Stimulated activated CD8-positive, alpha-beta memory T cell treated with anti-CD3 and anti-CD28 coated beads, Interleukin-12 subunit alpha, Interleukin-12 subunit beta, amount 100 ng/mL, for 1 hour (primary cell): ENCODE measurements at regions not wholly inside any gene's neighbourhood (a gene's known extent, or its start where the extent isn't known, plus 50 kb on each side); places are given as distances from the start of the nearest gene placed in this dataset.
"Not testable (repeated sequence)": the region's sequence is repeated elsewhere in the genome, so short reads cannot be mapped to it uniquely, and the experiment has no call there.

Experiments
- DNase-seq: peaks from one replicate; pipeline ENCODE4 v3.0.0-alpha.2; 2020; ENCODE audit warnings: low read depth

DNA sequence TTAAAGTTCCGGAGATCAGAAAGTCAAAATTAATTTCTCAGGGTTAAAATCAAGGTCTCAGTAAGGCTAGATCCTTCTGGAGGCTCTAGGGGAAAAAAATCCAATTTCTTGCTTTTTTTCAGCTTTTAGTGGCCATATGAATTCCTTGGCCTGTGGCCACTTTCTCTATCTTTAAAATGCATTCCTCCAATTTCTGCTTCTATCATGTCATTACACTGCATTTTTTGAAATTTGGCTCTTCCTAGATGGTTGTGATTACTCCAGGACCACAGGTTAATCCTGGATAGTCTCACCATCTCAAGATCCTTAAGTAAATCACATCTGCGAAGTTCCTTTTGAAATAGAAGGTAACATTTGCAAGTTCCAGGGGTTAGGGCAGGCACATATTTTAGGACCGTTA is 1294.9 kb upstream of the CITED2 start:
- DNase-seq, result no peak

DNA sequence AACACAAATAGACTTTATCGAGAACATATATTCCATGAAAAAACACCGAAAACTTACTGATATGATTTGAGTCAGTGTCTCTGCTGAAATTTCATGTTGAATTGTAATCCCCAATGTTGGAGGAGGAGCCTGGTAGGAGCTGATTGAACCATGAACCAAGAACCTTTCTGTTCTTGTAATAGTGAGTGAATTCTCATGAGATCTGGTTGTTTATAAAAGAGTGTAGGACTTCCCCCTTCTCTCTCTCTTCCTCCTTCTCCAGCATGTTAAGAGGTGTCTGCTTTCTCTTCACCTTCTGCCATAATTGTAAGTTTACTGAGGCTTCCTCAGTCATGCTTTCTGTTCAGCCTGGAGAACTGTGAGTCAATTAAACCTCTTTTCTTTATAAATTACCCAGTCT is 1289.3 kb upstream of the CITED2 start:
- no peak for DNase-seq

DNA sequence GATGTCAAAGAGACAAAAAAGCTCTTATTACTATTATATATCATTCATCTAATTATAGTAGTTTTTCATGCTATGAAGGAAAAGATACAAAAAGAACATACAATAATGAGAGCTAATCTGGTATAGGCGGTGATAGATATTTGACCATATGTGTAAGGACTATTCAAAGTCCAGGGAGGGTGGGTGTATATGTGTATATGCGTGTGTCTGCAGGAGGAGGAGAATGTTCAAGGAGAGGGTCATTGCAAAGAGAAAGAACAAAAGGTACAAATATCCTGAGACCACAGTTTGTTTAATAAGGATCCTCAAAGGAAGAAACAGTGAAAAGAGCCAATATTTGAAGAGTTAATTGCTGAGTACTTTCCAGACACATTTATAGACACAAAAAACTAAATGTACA is 1288.6 kb upstream of the CITED2 start:
- no peak for DNase-seq

DNA sequence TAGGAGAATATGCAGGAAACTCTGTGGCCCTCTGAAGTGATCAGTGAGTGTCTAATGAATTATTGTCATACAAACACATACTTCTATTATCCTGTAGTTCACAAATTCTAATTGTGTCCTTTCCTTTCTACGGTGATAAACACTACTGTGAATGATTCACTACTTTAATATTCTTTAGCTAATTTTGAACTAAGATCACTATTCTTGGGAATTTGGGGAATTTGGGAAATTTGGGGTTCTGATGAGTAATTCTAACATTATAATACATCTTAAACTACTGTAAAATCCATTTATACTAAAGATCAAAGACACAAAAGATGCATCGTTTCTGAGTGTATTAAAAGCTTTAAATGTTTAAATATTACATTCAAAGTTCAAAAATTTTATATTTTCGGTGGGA is 1287.2 kb upstream of the CITED2 start:
- no peak for DNase-seq

DNA sequence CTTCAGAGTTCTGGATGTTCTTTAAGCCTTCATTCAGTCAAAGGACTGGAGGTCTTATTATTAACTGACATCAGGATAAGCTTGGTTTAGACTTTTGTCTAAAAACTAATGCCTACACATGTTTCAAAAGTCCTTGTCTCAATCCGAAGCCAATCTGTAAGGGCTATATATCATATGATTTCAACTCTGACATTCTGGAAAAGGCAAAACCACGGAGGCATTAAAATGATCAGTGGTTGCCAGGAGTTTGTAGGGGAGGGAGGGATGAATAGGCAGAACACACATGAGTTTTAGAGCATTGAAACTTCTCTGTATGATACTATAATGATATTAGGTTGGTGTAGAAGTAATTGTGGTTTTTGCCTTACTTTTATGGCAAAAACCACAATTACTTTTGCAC is 1285.8 kb upstream of the CITED2 start:
- DNase-seq, result no peak

DNA sequence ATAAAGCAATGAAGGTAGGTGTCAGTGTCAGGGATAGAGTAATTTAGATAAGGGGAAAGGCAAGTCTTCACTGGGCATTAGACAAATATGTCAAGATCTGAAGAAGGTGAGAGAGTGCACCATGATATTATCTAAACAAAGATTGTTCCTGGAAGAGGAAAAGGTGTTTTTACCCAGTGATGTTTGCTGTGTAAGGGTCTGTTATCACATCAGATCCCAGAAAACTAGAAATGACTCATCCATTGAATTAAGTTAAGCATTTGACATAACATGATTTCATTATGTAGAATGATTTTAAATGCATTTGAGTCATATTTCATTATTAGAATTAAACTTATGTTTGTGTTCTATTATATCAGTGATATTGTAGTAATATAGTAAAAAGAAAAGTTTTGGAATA is 1279.5 kb upstream of the CITED2 start:
- DNase-seq, result no peak

DNA sequence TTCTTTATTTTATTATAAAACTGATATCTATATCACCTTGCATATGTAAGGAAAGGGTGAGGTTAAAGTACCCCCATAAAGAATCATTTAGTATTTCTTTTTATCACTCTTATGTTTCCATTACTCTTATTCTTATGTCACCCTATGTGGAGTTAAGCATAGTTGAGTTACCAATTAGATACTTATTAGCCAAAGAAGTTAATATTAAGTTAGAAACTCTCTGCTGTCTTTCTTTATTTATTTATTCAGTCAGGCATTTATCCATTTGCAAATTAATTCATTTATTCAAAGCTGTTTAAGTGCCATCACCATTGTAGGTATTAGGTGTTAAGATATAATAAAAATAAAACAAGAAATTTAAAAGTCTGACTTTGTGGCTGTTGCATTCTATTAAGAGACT is 1279.1 kb upstream of the CITED2 start:
- no peak for DNase-seq

DNA sequence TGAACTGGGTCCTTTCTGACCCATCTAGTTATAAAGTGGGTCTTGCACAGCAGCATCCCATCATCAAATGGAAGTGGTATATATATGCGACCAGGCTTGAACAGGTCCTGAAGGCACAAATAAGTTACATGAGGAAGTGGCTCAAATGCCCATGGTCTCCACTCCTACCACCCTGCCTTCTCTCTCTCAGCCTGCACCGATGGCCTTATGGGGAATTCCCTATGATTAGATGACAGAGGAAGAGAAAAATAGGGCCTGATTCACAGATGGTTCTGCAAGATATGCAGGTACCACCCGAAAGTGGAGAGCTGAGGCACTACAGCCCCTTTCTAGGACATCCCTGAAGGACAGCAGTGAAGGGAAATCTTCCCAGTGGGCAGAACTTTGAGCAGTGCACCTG is 1275.1 kb upstream of the CITED2 start:
- DNase-seq, result not testable (repeated sequence)

DNA sequence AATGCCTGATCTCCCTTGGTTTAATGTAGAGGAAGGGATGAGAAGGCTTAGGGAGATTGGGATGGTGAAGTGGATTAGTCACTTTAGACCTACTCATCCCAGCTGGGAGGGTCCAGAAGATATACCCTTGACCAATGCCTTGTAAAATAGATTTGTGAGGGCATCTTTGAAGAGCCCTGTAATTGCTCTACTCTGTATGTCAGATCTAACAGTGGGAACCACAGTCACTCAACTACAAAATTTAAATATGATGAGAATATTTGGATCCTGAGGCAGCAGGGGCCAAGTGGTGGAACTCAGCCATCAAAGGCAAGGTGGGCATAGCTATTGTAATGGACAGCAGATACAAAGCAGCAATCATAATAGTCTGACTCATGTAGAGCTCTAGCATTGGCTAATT is 1272.9 kb upstream of the CITED2 start:
- not testable (repeated sequence) for DNase-seq

DNA sequence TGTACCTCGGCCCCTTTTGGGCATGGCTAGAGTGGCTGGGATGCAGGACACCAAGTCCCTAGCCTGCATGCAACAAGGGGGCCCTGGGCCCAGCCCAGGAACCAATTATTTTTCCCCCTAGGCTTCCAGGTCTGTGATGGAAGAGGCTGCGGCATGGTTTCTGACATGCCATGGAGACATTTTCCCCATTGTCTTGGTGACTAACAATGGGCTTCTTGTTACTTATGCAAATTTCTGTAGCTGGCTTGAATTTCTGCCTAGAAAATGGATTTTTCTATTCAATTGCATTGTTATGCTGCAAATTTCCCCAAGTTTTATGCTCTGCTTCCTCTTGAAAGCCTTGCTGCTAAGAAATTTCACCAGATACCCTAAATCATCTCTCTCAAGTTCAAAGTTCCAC is 1269.6 kb upstream of the CITED2 start:
- DNase-seq, result no peak

DNA sequence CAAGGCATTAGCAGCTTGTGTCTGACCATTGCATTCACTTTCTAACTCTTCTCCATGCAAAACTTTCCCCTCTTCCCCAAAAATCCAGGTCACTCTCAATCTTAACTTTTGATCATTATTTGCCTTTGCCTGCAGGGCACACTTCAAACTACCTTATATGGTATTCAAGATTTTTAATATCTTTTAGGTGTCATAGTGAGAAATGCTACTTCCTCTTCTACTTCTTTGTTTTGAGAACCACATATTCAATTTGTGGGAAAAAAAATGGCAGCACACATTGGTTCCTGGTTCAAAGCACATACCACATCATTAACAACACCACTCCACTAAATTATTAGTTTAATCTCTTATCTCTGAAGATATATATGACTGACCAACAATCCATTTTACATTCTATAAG is 1267.0 kb upstream of the CITED2 start:
- DNase-seq, result no peak

DNA sequence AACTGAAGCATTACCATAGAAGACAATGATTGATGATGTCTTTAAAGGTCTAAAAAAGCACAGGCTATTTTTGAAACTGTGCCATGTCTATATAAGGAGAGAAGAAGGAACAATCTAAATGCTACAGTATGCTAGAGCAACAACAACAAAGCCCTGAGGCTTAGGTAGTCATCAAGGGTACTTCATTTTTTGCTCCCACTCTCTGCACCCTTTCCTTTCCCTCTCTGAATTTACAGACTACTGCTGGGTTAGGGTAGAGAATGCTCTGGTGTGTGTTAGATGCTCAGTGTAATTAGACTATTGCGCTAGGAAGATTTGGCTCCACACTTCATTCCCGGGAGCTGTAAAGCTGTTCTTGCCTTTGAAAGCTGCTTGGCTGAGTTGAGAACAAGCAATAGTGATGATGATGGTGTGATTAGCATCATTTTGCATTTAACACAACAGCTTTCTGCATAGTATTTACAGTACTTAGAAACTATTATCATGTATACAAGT is 1262.5 kb upstream of the CITED2 start:
- no peak for DNase-seq

DNA sequence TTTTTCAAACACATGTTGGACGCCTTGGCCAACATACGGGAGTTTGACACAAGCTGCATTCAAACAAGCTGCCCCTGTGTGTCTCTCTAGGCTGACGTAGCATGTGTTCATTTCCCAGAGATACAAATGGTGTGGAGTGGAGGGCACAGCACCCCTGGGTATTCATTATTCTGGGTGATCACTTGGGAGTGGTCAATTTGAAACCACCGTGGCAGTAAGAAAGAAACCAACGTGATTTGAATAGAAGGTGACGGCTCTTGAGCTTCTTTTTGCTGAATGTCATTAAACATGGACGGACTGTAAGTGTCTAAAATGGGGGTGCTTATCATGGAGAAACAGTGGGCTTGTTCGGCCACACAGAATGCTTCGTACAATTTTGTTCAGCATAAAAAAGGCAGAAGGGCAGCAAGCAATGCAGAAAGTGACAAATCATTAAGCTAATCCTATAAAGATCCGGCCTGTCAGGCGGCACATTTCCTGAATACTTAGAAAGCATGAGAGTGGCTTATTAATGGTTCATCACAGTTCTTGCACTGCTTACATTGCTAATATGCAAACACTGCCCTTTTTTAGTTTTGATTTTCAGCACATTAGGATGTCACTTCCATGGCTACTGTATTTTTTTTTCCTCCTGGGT is 1261.9 kb upstream of the CITED2 start:
- no peak for DNase-seq

DNA sequence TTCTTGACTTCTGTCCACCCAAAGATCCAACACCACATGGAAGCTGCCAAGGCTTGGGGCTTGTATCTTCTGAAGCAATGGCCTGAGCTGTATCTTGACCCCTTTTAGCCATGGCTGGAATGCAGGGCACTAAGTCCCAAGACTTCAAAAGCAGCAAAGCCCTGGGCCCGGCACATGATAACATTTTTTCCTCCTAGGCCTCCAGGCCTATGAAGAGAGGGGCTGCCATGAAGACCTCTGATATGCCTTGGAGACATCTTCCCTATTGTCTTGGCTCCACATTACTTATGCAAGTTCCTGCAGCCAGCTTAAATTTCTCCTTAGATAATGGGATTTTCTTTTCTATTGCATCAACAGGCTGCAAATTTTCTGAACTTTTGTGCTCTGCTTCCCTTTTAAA is 1252.6 kb upstream of the CITED2 start:
- no peak for DNase-seq

DNA sequence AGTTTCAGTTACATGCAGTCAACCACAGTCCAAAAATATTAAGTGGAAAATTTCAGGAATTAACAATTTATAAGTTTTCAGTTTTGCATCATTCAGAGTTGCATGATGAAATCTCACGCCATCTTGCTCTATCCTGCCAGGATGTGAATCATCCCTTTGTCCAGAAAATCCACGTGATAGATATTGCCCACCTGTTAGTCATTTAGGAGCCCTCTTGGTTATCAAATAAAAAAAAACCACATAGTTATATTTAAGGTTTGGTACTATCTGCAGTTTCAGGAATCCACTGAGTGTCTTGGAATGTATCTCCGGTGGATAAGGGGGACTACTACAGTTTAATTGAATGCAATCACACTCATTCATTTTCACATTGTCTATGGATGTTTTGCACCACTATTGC is 1249.0 kb upstream of the CITED2 start:
- DNase-seq, result no peak

DNA sequence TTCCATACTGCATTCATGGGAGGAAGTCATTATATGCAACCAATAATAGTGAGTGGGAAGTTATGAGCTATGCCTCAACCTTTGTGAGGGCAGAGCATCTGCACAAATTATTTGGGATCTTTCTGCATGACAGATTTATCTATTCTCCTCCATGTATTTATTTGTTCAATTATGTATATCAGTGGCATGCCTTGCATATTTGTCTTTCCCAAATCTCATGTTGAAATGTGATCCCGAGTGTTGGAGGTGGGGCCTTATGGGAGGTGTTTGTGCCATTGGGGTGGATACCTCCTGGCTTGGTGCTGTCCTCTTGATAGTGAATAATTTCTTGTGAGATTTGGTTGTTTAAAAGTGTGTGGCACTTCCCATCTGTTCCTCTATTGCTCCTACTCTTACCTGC is 1246.0 kb upstream of the CITED2 start:
- DNase-seq, result no peak

DNA sequence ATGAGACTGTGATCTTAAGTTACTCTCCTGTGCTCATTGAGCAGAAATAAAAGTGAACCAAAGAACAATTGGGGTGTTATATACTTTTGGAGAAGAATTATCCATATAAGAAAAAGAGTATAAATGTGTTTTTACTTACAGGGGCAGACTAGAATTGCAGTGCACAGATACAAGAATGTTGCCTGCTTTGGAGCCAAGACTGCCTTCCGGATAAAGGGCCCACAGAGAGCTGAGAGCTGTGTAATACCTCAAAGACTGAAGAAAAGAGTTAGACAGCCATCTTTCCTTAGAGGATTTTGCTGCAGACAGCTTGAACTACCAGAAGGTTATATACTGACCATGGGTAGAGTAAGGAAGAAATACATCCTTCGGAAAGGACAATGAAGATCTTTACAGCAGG is 1235.5 kb upstream of the CITED2 start:
- DNase-seq, result no peak

DNA sequence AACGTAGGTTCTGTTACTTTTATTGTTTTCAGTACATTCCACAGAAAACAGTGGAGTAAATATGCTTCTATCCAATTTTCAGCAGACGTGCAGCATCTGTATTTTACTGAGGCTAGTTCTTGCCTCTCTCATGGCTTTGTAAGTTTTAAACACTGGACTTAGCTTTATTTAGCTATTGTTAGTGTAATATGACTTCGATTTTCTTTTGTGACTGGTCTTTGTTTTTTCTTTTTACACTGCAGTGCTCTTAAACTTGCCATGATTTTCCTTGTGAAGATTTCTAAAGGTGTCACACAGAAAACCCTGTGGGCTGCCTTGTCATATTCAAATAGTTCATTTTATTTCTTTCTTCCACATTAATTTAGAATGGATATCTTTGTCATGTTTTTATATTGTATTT is 1234.9 kb upstream of the CITED2 start:
- no peak for DNase-seq

DNA sequence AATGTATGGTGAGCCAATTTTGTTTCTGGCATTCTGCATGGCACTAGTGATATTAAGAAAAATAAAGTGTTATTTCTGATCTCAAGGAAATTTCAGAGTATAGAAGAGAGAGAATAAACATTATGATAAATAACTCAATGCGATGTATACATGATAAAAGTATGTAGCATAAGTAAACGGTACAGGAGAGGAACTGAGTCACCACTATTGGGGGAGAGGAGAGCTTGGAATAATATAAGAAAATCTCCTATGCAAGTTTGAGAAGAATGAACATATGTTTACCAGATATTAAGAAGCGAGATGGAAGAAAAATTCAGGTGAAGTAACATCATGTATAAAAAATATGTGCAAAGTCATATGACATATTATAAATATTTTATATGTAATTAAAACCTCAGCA is 1230.3 kb upstream of the CITED2 start:
- DNase-seq, result no peak

DNA sequence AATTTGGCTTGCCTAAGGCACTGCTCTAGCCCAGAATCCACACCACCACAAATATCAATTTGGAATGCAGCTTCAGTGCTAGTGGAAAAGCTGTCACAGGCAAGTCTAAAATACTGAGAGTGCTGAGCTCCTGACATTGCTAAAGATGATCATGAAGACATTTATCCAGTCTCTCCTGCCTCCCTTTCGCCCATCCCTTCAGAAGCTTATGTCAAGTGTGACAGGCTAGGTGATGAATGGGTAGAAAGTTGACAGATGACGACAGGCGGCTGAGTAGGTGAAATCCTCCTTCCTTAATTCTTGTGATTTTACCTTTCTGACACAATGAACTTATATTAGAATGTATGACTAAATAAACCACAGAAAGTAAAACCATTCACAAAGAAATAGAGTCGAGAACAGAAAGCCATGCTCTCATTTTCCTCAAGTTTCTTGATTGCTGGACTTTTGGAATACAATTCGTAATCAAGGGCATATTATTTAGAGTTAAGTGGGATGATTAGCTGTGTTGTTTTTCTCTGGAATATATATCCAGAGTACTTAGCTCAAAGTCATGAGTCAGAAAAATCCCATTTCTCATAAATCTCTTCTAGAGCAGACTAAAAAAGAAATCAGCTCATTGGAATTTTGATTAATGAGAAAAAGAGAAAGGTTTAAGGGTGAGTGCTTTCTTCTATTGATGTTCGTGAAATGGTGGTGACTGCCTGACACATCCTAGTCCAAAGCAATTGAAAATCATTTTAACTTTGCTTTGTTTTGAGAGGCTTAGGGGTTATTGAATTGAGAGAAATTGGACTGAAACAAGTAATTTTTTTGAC is 1228.2 kb upstream of the CITED2 start:
- no peak for DNase-seq

DNA sequence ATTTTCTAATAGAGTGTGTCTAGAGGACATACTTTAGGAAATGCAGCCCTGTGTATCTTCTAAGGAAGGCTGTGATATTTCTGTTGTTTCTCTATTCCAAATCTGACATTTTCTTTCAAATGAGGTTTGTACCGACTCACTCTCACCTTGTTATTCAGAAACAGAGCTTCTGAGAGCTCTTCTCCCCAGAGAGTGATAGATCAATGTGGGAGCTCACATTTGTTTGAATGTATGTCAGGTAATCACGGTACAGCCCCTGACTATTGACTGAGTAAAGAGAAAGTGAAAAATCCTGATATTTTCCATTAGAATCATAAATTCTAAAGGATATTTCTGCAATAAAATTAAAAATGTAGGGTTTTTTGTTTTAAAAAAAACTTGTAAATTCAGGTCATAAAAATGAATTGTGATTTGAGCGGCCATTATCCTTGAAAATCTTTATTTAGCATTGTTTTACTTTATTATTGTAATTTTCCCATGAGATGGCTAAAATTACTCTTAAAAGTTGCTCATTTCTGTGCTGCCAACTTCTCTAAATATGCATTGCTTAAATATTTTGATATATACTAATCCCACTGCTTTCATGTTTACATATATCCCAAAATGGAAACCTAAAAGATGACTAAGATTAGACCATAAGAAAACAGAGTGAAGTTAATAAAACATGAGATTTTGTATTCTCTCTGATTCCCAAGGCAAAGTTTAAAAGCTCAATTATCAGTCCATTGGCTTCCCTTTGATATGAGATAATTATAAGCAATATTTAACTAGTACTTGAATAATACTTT is 1226.8 kb upstream of the CITED2 start:
- DNase-seq, result no peak

DNA sequence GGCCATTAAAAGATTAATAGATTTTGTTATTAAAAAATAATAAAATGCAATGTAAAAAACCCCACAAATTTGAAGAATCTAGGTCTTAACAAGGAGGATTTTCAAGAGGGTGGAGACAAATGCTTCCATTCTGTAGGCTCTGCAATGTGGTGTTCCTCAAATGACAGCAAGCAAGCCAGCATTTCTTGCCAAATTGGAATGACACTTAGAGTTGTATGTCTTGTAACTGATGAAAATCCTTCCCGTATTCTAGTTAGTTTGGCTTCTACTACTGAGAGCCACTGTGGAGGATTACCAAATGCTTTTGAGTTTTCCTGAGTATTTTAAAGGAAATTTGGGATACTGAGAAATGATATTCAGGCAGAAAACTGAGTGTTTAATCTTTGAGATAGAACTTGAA is 1225.5 kb upstream of the CITED2 start:
- DNase-seq, result no peak

DNA sequence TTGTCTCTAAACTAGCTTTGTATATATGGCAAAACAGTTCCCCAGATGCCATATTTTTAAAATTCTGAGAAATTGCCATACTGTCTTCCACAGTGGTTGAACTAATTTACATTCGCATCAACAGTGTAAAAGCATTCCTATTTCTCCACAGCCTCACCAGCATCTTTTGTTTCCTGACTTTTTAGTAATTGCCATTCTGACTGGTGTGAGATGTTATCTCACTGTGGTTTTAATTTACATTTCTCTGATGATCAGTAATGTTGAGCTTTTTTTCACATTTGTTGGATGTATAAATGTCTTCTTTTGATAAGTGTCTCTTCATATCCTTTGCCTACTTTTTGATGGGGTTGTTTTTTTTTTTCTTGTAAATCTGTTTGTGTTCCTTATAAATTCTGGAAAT is 1222.7 kb upstream of the CITED2 start:
- no peak for DNase-seq
